Suprapubic skin (tissue), 3 donors: ENCODE measurements at regions not wholly inside any gene's neighbourhood (a gene's known extent, or its start where the extent isn't known, plus 50 kb on each side); places are given as distances from the start of the nearest gene placed in this dataset.

Source experiments
- CTCF ChIP-seq, 2 donors: fragments of 200-600 bp in 1 of 2; fragments of 450-650 bp in 1 of 2; sonication (generic) in 1 of 2; IDR thresholded peaks; one replicate each; pipeline ENCODE4 v1.5.1; 2016 to 2019; ENCODE audit warnings: antibody characterized with exemption in 2 of 2, mild to moderate bottlenecking in 1 of 2, moderate library complexity in 1 of 2
- EP300 ChIP-seq: sonication (generic); formaldehyde crosslinking; IDR thresholded peaks from one replicate; pipeline ENCODE4 v1.6.1; 2017; ENCODE audit warnings: antibody characterized with exemption

GRCh38 chrX:55379396-55379795 lies 72.5 kb upstream of the MAGEH1 start:
- no peak for TF ChIP-seq CTCF (IDR thresholded peaks at IDR 0.05)
- TF ChIP-seq EP300, result no peak
